HEK293 (cell line): ENCODE measurements at regions not wholly inside any gene's neighbourhood (a gene's known extent, or its start where the extent isn't known, plus 50 kb on each side); places are given as distances from the start of the nearest gene placed in this dataset.

Experiments
- CTCF ChIA-PET: fragments of 350-600 bp; formaldehyde crosslinking; extraction: SDS; loops from one replicate; lab custom pipeline; 2021; ENCODE audit warnings: antibody characterized with exemption; lab: Yijun Ruan, JAX
- POLR2A ChIA-PET: fragments of 300-600 bp; formaldehyde crosslinking; extraction: SDS; loops from one replicate; lab custom pipeline; 2020; ENCODE audit warnings: antibody characterized with exemption, inconsistent platforms; lab: Yijun Ruan, JAX
- H3K27ac ChIP-seq: fragments of 200-500 bp; sonication (Bioruptor generic); 2 replicates; pipeline ENCODE4 v1.5.1; 2014; ENCODE audit warnings: low read depth, low read length, control low read depth, inconsistent platforms; ENCODE audit errors: extremely low read depth
- H3K36me3 ChIP-seq, 2 experiments: fragments of 200-500 bp in 1 of 2; sonication (Bioruptor generic) in 1 of 2; 1 replicate in 1 of 2; 2 replicates in 1 of 2; pipeline ENCODE4 v1.5.1; 2014 to 2017; ENCODE audit warnings: inconsistent platforms in 2 of 2, low read length in 2 of 2; ENCODE audit not compliant: control insufficient read depth in 2 of 2, insufficient read depth in 1 of 2
- H3K4me1 ChIP-seq: fragments of 200-500 bp; sonication (Bioruptor generic); 2 replicates; pipeline ENCODE4 v1.5.1; 2014; ENCODE audit warnings: mild to moderate bottlenecking, low read length, inconsistent platforms; ENCODE audit not compliant: control insufficient read depth, insufficient read depth
- H3K4me3 ChIP-seq: 2 replicates; pipeline ENCODE4 v1.5.1; 2011; ENCODE audit warnings: low read depth, mild to moderate bottlenecking, control low read depth, low read length, moderate library complexity
- H3K9me3 ChIP-seq: fragments of 200-500 bp; sonication (Bioruptor generic); 2 replicates; pipeline ENCODE4 v1.5.1; 2014; ENCODE audit warnings: low read depth, low read length, inconsistent platforms; ENCODE audit not compliant: control insufficient read depth, insufficient read depth
- GLI4 ChIP-seq: fragments of 450-650 bp; formaldehyde crosslinking; IDR thresholded peaks from 2 replicates; pipeline ENCODE4 v1.5.1; 2016; ENCODE audit warnings: missing biosample characterization, missing genetic modification characterization
- GLIS2 ChIP-seq: fragments of 450-650 bp; formaldehyde crosslinking; IDR thresholded peaks from 2 replicates; pipeline ENCODE4 v1.5.1; 2016; ENCODE audit warnings: missing biosample characterization, missing genetic modification characterization
- HOXA7 ChIP-seq: sonication (generic); formaldehyde crosslinking; IDR thresholded peaks from 2 replicates; pipeline ENCODE4 v1.8.1; 2022; ENCODE audit warnings: missing genetic modification reagents, borderline replicate concordance
- OVOL3 ChIP-seq: fragments of 450-650 bp; formaldehyde crosslinking; IDR thresholded peaks from 2 replicates; pipeline ENCODE4 v1.5.1; 2016; ENCODE audit warnings: missing biosample characterization, missing genetic modification characterization
- WT1 ChIP-seq: fragments of 450-650 bp; formaldehyde crosslinking; IDR thresholded peaks from 2 replicates; pipeline ENCODE4 v1.5.1; 2016; ENCODE audit warnings: missing biosample characterization, missing genetic modification characterization
- ZFHX2 ChIP-seq: fragments of 450-650 bp; formaldehyde crosslinking; conservative IDR thresholded peaks from 2 replicates; pipeline ENCODE4 v1.5.1; 2016; ENCODE audit warnings: missing biosample characterization, missing genetic modification characterization
- ZNF169 ChIP-seq: fragments of 450-650 bp; formaldehyde crosslinking; IDR thresholded peaks from 2 replicates; pipeline ENCODE4 v1.5.1; 2016; ENCODE audit warnings: missing biosample characterization, missing genetic modification characterization
- ZNF23 ChIP-seq: fragments of 450-650 bp; formaldehyde crosslinking; IDR thresholded peaks from 2 replicates; pipeline ENCODE4 v1.5.1; 2016; ENCODE audit warnings: missing biosample characterization, missing genetic modification characterization, borderline replicate concordance
- ZNF324 ChIP-seq: fragments of 450-650 bp; formaldehyde crosslinking; IDR thresholded peaks from 2 replicates; pipeline ENCODE4 v1.5.1; 2016; ENCODE audit warnings: missing biosample characterization, missing genetic modification characterization
- ZNF394 ChIP-seq: fragments of 450-650 bp; formaldehyde crosslinking; IDR thresholded peaks from 2 replicates; pipeline ENCODE4 v1.5.1; 2016; ENCODE audit warnings: missing biosample characterization, missing genetic modification characterization, mild to moderate bottlenecking, moderate library complexity, borderline replicate concordance
- ZNF529 ChIP-seq: fragments of 450-650 bp; formaldehyde crosslinking; IDR thresholded peaks from 2 replicates; pipeline ENCODE4 v1.5.1; 2017; ENCODE audit warnings: missing genetic modification characterization, missing biosample characterization; ENCODE audit not compliant: insufficient replicate concordance
- ZNF530 ChIP-seq: fragments of 450-650 bp; formaldehyde crosslinking; IDR thresholded peaks from 2 replicates; pipeline ENCODE4 v1.5.1; 2016; ENCODE audit warnings: low read depth, missing biosample characterization, missing genetic modification characterization
- ZNF610 ChIP-seq: fragments of 450-650 bp; formaldehyde crosslinking; IDR thresholded peaks from 2 replicates; pipeline ENCODE4 v1.5.1; 2016; ENCODE audit warnings: missing biosample characterization, missing genetic modification characterization, borderline replicate concordance
- ZNF621 ChIP-seq: fragments of 450-650 bp; formaldehyde crosslinking; IDR thresholded peaks from 2 replicates; pipeline ENCODE4 v1.5.1; 2017; ENCODE audit warnings: missing biosample characterization, missing genetic modification characterization
- ZNF654 ChIP-seq: fragments of 450-650 bp; formaldehyde crosslinking; IDR thresholded peaks from 2 replicates; pipeline ENCODE4 v1.5.1; 2016; ENCODE audit warnings: low read depth, missing biosample characterization, missing genetic modification characterization
- ZNF658 ChIP-seq: fragments of 450-650 bp; formaldehyde crosslinking; IDR thresholded peaks from 2 replicates; pipeline ENCODE4; 2016; ENCODE audit warnings: missing biosample characterization, missing genetic modification characterization
- ZNF677 ChIP-seq: fragments of 450-650 bp; IDR thresholded peaks from 2 replicates; pipeline ENCODE4 v1.5.0; 2018; ENCODE audit warnings: missing biosample characterization, mild to moderate bottlenecking, missing genetic modification characterization, moderate library complexity
- TF ChIP-seq, protein P1 (sequence below): fragments of 450-650 bp; formaldehyde crosslinking; IDR thresholded peaks from 2 replicates; pipeline ENCODE4 v1.5.1; 2016; ENCODE audit warnings: missing biosample characterization, missing genetic modification characterization
- TF ChIP-seq, protein P2 (sequence below): fragments of 450-650 bp; formaldehyde crosslinking; IDR thresholded peaks from 2 replicates; pipeline ENCODE4 v1.5.1; 2016; ENCODE audit warnings: missing biosample characterization, missing genetic modification characterization
- TF ChIP-seq, protein P3 (sequence below): fragments of 450-650 bp; formaldehyde crosslinking; IDR thresholded peaks from 2 replicates; pipeline ENCODE4 v1.5.1; 2017; ENCODE audit warnings: missing biosample characterization, missing genetic modification characterization
- TF ChIP-seq, protein P4 (sequence below): fragments of 450-650 bp; formaldehyde crosslinking; IDR thresholded peaks from 2 replicates; pipeline ENCODE4 v1.5.1; 2016; ENCODE audit warnings: missing biosample characterization, missing genetic modification characterization, low read depth
- TF ChIP-seq, protein P5 (sequence below): fragments of 450-650 bp; formaldehyde crosslinking; IDR thresholded peaks from 2 replicates; pipeline ENCODE4 v1.5.1; 2016; ENCODE audit warnings: missing biosample characterization, missing genetic modification characterization
- TF ChIP-seq, protein P6 (sequence below): fragments of 450-650 bp; formaldehyde crosslinking; IDR thresholded peaks from 2 replicates; pipeline ENCODE4 v1.5.1; 2016; ENCODE audit warnings: missing biosample characterization, missing genetic modification characterization
- TF ChIP-seq, protein P7 (sequence below): sonication (generic); formaldehyde crosslinking; IDR thresholded peaks from 2 replicates; pipeline ENCODE4 v1.8.1; 2022; ENCODE audit warnings: mild to moderate bottlenecking, moderate library complexity, missing genetic modification reagents

DNA sequence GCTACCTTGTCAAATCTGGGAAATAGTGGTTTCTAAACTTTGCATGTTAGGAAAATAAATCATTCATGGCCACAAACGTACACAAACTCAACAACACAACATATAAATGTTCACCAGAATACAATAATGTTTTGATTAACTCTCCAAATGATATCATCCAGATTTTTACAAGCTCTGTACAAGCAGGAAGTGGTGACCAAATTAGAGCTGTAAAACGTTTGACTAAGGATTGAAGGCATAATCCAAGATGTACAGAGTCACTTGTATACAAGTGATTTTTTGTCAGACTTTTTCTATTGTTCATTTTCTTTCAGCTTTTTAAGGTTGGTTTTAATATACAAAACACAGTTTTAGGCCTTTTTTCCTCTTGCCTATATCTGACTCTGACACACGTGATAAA is 748.4 kb upstream of the GRM7 start:
- POLR2A ChIA-PET = no interaction called here
- no peaks in the 10 kb centered on the region for H3K9me3 ChIP-seq
- H3K4me1 ChIP-seq = no peaks in the 10 kb centered on the region
- CTCF ChIA-PET = no interaction called here
- H3K36me3 ChIP-seq = no peaks in the 10 kb centered on the region
- TF ChIP-seq ZNF658 (tag by site-specific recombination) (no peak), ZNF677 (no peak), GLIS2 (tag by site-specific recombination) (no peak), ZNF529 (no peak), ZNF530 (tag by site-specific recombination) (no peak), ZFHX2 (tag by site-specific recombination) (no peak), ZNF621 (tag by site-specific recombination) (no peak), ZNF324 (tag by site-specific recombination) (no peak), GLI4 (tag by site-specific recombination) (no peak), ZNF654 (tag by site-specific recombination) (no peak)
- TF ChIP-seq, protein P1, sequence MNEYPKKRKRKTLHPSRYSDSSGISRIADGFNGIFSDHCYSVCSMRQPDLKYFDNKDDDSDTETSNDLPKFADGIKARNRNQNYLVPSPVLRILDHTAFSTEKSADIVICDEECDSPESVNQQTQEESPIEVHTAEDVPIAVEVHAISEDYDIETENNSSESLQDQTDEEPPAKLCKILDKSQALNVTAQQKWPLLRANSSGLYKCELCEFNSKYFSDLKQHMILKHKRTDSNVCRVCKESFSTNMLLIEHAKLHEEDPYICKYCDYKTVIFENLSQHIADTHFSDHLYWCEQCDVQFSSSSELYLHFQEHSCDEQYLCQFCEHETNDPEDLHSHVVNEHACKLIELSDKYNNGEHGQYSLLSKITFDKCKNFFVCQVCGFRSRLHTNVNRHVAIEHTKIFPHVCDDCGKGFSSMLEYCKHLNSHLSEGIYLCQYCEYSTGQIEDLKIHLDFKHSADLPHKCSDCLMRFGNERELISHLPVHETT (tag by site-specific recombination) = no peak
- TF ChIP-seq, protein P2, sequence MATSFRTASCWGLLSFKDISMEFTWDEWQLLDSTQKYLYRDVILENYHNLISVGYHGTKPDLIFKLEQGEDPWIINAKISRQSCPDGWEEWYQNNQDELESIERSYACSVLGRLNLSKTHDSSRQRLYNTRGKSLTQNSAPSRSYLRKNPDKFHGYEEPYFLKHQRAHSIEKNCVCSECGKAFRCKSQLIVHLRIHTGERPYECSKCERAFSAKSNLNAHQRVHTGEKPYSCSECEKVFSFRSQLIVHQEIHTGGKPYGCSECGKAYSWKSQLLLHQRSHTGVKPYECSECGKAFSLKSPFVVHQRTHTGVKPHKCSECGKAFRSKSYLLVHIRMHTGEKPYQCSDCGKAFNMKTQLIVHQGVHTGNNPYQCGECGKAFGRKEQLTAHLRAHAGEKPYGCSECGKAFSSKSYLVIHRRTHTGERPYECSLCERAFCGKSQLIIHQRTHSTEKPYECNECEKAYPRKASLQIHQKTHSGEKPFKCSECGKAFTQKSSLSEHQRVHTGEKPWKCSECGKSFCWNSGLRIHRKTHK (tag by site-specific recombination) = no peak
- TF ChIP-seq, protein P3, sequence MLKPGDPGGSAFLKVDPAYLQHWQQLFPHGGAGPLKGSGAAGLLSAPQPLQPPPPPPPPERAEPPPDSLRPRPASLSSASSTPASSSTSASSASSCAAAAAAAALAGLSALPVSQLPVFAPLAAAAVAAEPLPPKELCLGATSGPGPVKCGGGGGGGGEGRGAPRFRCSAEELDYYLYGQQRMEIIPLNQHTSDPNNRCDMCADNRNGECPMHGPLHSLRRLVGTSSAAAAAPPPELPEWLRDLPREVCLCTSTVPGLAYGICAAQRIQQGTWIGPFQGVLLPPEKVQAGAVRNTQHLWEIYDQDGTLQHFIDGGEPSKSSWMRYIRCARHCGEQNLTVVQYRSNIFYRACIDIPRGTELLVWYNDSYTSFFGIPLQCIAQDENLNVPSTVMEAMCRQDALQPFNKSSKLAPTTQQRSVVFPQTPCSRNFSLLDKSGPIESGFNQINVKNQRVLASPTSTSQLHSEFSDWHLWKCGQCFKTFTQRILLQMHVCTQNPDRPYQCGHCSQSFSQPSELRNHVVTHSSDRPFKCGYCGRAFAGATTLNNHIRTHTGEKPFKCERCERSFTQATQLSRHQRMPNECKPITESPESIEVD (tag by site-specific recombination) = no peak
- no peak overlapping the region for H3K4me3 ChIP-seq
- H3K27ac ChIP-seq = no peak overlapping the region

DNA sequence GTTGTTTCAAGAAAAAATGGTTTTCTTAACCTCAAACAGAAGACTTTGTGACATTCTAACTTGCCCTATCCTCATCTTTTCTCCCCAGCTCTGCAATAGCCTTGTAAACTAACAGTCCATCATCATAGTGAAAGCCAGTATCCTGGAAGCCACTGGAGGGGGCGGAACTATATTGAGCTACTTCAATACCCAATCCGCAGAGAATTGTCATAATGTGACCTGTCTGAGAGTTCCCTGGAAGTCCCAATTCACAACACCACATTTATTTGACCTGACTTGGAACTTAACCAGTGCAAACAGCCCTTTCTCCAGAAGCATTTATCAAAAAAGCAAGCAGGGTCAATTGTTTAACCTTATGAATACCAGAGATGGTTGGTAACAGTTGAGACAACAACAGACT is 747.6 kb upstream of the GRM7 start:
- Histone ChIP-seq H3K4me3 (no peak overlapping the region), H3K36me3 (no peaks in the 10 kb centered on the region), H3K4me1 (no peaks in the 10 kb centered on the region), H3K27ac (no peak overlapping the region), H3K9me3 (no peaks in the 10 kb centered on the region)
- CTCF ChIA-PET = interaction anchor here (0.7 kb wide), 1 partner anchor 303 kb away, joined by 3 read pairs; no protein-coding TSS in a partner anchor
- POLR2A ChIA-PET = no interaction called here
- no peak for TF ChIP-seq HOXA7 (CRISPR knock-in tag)
- TF ChIP-seq ZNF610 (tag by site-specific recombination) = no peak
- TF ChIP-seq, protein P4, sequence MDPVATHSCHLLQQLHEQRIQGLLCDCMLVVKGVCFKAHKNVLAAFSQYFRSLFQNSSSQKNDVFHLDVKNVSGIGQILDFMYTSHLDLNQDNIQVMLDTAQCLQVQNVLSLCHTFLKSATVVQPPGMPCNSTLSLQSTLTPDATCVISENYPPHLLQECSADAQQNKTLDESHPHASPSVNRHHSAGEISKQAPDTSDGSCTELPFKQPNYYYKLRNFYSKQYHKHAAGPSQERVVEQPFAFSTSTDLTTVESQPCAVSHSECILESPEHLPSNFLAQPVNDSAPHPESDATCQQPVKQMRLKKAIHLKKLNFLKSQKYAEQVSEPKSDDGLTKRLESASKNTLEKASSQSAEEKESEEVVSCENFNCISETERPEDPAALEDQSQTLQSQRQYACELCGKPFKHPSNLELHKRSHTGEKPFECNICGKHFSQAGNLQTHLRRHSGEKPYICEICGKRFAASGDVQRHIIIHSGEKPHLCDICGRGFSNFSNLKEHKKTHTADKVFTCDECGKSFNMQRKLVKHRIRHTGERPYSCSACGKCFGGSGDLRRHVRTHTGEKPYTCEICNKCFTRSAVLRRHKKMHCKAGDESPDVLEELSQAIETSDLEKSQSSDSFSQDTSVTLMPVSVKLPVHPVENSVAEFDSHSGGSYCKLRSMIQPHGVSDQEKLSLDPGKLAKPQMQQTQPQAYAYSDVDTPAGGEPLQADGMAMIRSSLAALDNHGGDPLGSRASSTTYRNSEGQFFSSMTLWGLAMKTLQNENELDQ (tag by site-specific recombination) = no peak
- TF ChIP-seq, protein P5, sequence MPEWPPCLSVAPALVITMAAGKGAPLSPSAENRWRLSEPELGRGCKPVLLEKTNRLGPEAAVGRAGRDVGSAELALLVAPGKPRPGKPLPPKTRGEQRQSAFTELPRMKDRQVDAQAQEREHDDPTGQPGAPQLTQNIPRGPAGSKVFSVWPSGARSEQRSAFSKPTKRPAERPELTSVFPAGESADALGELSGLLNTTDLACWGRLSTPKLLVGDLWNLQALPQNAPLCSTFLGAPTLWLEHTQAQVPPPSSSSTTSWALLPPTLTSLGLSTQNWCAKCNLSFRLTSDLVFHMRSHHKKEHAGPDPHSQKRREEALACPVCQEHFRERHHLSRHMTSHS (tag by site-specific recombination) = no peak
- TF ChIP-seq OVOL3 (tag by site-specific recombination) = no peak
- TF ChIP-seq, protein P6, sequence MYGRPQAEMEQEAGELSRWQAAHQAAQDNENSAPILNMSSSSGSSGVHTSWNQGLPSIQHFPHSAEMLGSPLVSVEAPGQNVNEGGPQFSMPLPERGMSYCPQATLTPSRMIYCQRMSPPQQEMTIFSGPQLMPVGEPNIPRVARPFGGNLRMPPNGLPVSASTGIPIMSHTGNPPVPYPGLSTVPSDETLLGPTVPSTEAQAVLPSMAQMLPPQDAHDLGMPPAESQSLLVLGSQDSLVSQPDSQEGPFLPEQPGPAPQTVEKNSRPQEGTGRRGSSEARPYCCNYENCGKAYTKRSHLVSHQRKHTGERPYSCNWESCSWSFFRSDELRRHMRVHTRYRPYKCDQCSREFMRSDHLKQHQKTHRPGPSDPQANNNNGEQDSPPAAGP (tag by site-specific recombination) = no peak
- TF ChIP-seq, protein P3 (tag by site-specific recombination) = no peak
- TF ChIP-seq WT1 (tag by site-specific recombination) = no peak
- TF ChIP-seq ZNF394 (tag by site-specific recombination) = no peak
- TF ChIP-seq, protein P7, sequence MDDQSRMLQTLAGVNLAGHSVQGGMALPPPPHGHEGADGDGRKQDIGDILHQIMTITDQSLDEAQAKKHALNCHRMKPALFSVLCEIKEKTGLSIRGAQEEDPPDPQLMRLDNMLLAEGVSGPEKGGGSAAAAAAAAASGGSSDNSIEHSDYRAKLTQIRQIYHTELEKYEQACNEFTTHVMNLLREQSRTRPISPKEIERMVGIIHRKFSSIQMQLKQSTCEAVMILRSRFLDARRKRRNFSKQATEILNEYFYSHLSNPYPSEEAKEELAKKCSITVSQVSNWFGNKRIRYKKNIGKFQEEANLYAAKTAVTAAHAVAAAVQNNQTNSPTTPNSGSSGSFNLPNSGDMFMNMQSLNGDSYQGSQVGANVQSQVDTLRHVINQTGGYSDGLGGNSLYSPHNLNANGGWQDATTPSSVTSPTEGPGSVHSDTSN (CRISPR knock-in tag) = no peak
- TF ChIP-seq ZNF169 (tag by site-specific recombination) = no peak
- TF ChIP-seq ZNF23 = no peak
